ENCODE measurements at regions not wholly inside any gene's neighbourhood (a gene's known extent, or its start where the extent isn't known, plus 50 kb on each side); places are given as distances from the start of the nearest gene placed in this dataset.

DNA sequence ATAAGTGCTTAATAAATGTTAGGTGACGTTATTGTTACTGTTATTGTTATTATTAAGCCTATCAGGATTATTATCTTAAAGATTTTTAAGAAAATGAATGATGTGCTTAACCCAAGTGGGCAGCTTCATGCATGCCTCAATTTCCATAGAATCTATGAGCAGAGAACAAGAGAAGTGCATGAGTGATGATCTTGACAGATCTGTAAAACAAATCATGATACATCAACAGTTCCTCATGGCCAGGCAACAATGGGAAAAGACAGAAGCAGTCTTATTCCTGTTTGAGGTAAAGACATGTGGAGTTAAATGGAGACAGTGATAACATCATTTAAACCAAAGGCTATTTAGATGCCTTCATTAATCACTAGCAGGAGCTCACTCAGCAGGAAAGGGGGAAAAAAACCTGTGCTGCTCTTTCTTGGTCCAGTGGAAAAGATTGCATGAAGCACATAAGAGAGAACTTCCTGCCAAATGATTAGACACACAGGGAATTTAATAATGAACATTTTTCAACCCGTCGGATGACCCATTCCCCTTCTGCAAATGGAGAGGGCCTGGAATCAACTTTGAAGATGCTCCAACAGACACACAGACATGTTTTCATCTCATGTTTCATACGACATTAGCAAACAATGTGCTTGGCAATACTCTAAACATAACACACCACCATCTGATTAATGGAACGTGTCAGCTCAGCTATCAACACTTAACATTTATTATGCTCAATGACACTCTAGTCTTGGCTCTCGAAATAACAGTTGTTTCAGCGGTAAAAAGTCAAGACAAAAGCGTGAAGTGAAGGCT, 212.2 kb upstream of the LRRN1 start:
- Histone ChIP-seq H3K23me2 (ENCODE audit: low read depth, low read length) (no peaks in the 10 kb centered on the region), H3K56ac (replicated peaks; ENCODE audit: insufficient read length, low read depth, low read length) (no peak overlapping the region), H4K8ac (ENCODE audit: extremely low read depth, insufficient read depth, low read length) (no peak overlapping the region), H2BK5ac (ENCODE audit: low read depth, low read length) (no peak overlapping the region), H3K79me1 (ENCODE audit: low read depth, low read length) (no peaks in the 10 kb centered on the region), H4K5ac (ENCODE audit: insufficient read length, low read depth, low read length) (no peak overlapping the region), H3K14ac (ENCODE audit: insufficient read length) (no peak overlapping the region), H2BK120ac (replicated peaks; ENCODE audit: low read depth, low read length) (no peak overlapping the region), H3K4me3 (ENCODE audit: extremely low read depth in 1 of 4, insufficient read depth in 2 of 4, low read depth in 3 of 4, low read length in 4 of 4) (no peak overlapping the region), H3K27ac (ENCODE audit: low read depth, low read length) (no peak overlapping the region), H3K4me2 (ENCODE audit: insufficient read depth in 1 of 2, low read depth in 2 of 2, low read length in 2 of 2) (no peak overlapping the region), H2BK20ac (ENCODE audit: low read length) (no peak overlapping the region), H3K27me3 (replicated peaks in 1 of 4; ENCODE audit: control insufficient read depth in 3 of 4, extremely low read depth in 1 of 4, insufficient read depth in 3 of 4, low read length in 3 of 4) (no peaks in the 10 kb centered on the region), H2BK15ac (ENCODE audit: low read length) (no peak overlapping the region), H4K20me1 (replicated peaks in 1 of 2; ENCODE audit: control insufficient read depth in 1 of 2, insufficient read depth in 2 of 2, low read length in 2 of 2) (no peaks in the 10 kb centered on the region), H2AFZ (ENCODE audit: low read length) (0 out of 2 replicates have a peak overlapping the region, but pooled peaks have one; percentile 8), H3K9me3 (ENCODE audit: insufficient read depth in 2 of 2, low read depth in 1 of 2, low read length in 1 of 2) (no peaks in the 10 kb centered on the region), H3K4me1 (replicated peaks in 1 of 4; ENCODE audit: control insufficient read depth in 3 of 4, insufficient read depth in 4 of 4, low read length in 3 of 4) (no peaks in the 10 kb centered on the region), H3K4ac (replicated peaks; ENCODE audit: insufficient read length, low read depth, low read length) (no peak overlapping the region), H2AK5ac (ENCODE audit: low read depth, low read length) (no peak overlapping the region), H2BK12ac (ENCODE audit: low read depth, low read length) (no peak overlapping the region), H4K91ac (replicated peaks; ENCODE audit: insufficient read length, low read length) (no peak overlapping the region), H3K9ac (replicated peaks in 1 of 4; ENCODE audit: extremely low read depth in 1 of 4, low read depth in 3 of 4, low read length in 3 of 4) (no peak overlapping the region), H3K36me3 (ENCODE audit: control insufficient read depth in 2 of 4, insufficient read depth in 4 of 4, low read length in 3 of 4) (no peaks in the 10 kb centered on the region), H3K79me2 (ENCODE audit: control insufficient read depth in 1 of 2, insufficient read depth in 2 of 2, low read length in 2 of 2) (no peaks in the 10 kb centered on the region), H3K18ac (ENCODE audit: extremely low read depth, low read length) (no peak overlapping the region), H3K23ac (ENCODE audit: insufficient read length) (no peak overlapping the region)
- CTCF ChIA-PET (ENCODE audit: partially characterized antibody): interaction anchor here (0.9 kb wide), 1 partner anchor 10 kb away, joined by 3 read pairs; no protein-coding TSS in a partner anchor
- no peak for FAIRE-seq
- DNase-seq (ENCODE audit: low read depth in 1 of 2, low spot score in 2 of 2): no peak
- POLR2A ChIA-PET (ENCODE audit: partially characterized antibody): no interaction called here
- WGBS, 2 experiments (ENCODE audit: extremely low coverage in 1 of 2, insufficient coverage in 1 of 2, insufficient read length in 1 of 2, insufficient replicate concordance in 2 of 2, low coverage in 1 of 2, low lambda C conversion rate in 2 of 2, missing lambda C conversion rate in 1 of 2): 93% methylated on average over 8 of the region's 8 CpGs; no CpG with 5 or more reads in 1 of the 2 experiments
- no peak for TF ChIP-seq JUN (IDR thresholded peaks at IDR 0.05; ENCODE audit: low read depth, low read length)
- no peak for TF ChIP-seq CHD1 (IDR thresholded peaks at IDR 0.05; ENCODE audit: low read depth, low read length)
- no peak for TF ChIP-seq SAP30 (IDR thresholded peaks at IDR 0.05; ENCODE audit: insufficient read depth, insufficient replicate concordance, low read length)
- TF ChIP-seq, protein P1, sequence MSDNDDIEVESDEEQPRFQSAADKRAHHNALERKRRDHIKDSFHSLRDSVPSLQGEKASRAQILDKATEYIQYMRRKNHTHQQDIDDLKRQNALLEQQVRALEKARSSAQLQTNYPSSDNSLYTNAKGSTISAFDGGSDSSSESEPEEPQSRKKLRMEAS (IDR thresholded peaks at IDR 0.05): no peak
- no peak for TF ChIP-seq RBBP5 (IDR thresholded peaks at IDR 0.05; ENCODE audit: borderline replicate concordance, low read depth, low read length)
- no peak for TF ChIP-seq POLR2AphosphoS5 (IDR thresholded peaks at IDR 0.05; ENCODE audit: low read depth, low read length)
- TF ChIP-seq, protein P2, sequence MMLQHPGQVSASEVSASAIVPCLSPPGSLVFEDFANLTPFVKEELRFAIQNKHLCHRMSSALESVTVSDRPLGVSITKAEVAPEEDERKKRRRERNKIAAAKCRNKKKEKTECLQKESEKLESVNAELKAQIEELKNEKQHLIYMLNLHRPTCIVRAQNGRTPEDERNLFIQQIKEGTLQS (IDR thresholded peaks at IDR 0.05; ENCODE audit: insufficient read depth, low read depth, low read length): no peak
- TF ChIP-seq GTF2F1 (IDR thresholded peaks at IDR 0.05; ENCODE audit: borderline replicate concordance, low read depth, low read length): no peak
- TF ChIP-seq BCL11A (IDR thresholded peaks at IDR 0.05; ENCODE audit: low read depth in 2 of 2, low read length in 2 of 2): no peak
- TF ChIP-seq SP1 (IDR thresholded peaks at IDR 0.05; ENCODE audit: low read depth, low read length): no peak
- TF ChIP-seq NANOG (IDR thresholded peaks at IDR 0.05; ENCODE audit: insufficient read depth, low read depth, low read length, poor library complexity, severe bottlenecking): no peak
- TF ChIP-seq HDAC6 (IDR thresholded peaks at IDR 0.05; ENCODE audit: low read depth, low read length): no peak

All from H1 (cell line).